ENCODE measurements at regions not wholly inside any gene's neighbourhood (a gene's known extent, or its start where the extent isn't known, plus 50 kb on each side); places are given as distances from the start of the nearest gene placed in this dataset.

DNA sequence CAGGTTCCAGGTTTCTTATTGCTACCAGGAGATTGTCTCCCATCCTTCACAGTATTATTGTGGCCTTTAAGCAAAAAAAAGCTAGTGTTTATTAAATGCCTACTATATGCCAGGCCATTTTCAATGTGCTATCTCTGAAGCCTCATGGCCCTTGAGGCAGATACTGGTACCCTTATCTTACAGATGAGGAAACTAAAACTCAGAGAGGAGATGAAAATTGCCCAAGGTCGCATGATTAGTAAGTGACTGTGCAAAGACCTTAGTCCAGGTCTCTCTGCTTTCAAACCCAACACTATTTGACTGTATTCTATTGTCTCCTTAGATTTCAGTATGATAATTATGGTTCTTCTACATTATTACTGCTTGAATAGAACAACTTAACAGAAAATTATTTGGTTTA lies 717.9 kb upstream of the AMOT start:
- TF ChIP-seq, protein P1, sequence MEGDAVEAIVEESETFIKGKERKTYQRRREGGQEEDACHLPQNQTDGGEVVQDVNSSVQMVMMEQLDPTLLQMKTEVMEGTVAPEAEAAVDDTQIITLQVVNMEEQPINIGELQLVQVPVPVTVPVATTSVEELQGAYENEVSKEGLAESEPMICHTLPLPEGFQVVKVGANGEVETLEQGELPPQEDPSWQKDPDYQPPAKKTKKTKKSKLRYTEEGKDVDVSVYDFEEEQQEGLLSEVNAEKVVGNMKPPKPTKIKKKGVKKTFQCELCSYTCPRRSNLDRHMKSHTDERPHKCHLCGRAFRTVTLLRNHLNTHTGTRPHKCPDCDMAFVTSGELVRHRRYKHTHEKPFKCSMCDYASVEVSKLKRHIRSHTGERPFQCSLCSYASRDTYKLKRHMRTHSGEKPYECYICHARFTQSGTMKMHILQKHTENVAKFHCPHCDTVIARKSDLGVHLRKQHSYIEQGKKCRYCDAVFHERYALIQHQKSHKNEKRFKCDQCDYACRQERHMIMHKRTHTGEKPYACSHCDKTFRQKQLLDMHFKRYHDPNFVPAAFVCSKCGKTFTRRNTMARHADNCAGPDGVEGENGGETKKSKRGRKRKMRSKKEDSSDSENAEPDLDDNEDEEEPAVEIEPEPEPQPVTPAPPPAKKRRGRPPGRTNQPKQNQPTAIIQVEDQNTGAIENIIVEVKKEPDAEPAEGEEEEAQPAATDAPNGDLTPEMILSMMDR (conservative IDR thresholded peaks at IDR 0.05; ENCODE audit: low read length) = no peak
- TF ChIP-seq EZH2phosphoT487 (IDR thresholded peaks at IDR 0.05; ENCODE audit: borderline replicate concordance, low read depth, low read length) = no peak

Measured in OCI-LY7 (cell line).